CD4-positive, alpha-beta T cell (primary cell): ENCODE measurements at regions not wholly inside any gene's neighbourhood (a gene's known extent, or its start where the extent isn't known, plus 50 kb on each side); places are given as distances from the start of the nearest gene placed in this dataset.

Source experiments
- ATAC-seq: fragments of 200-7000 bp; cut with Tn5 transposase; one replicate; pipeline ENCODE4 v1.10.0; 2022; ENCODE audit warnings: mild to moderate bottlenecking; ENCODE audit not compliant: poor library complexity
- CTCF ChIA-PET: fragments of 350-600 bp; sonication (Branson Sonifier 250); formaldehyde crosslinking; loops from one replicate; lab custom pipeline; 2021; ENCODE audit warnings: antibody characterized with exemption, inconsistent platforms; lab: Charles Lee
- POLR2A ChIA-PET: fragments of 350-600 bp; sonication (Branson Sonifier 250); formaldehyde crosslinking; loops from one replicate; lab custom pipeline; 2021; ENCODE audit warnings: antibody characterized with exemption, inconsistent platforms; lab: Charles Lee
- DNase-seq, 14 experiments: peaks; one replicate each; pipeline ENCODE4 v3.0.0-alpha.2; 2013 to 2020; ENCODE audit warnings: mixed read lengths in 2 of 14
- H3K27ac ChIP-seq, 2 donors: one replicate each; pipeline versions ENCODE4 v1.5.1 to v1.7.0; 2013; ENCODE audit warnings: low read length in 2 of 2, low read depth in 1 of 2, mild to moderate bottlenecking in 1 of 2
- H3K27me3 ChIP-seq, 2 experiments: 1 replicate in 1 of 2; 2 replicates in 1 of 2; pipeline versions ENCODE4 v1.6.1 to v1.7.0; 2013; ENCODE audit warnings: low read length in 2 of 2, control low read depth in 1 of 2, mild to moderate bottlenecking in 1 of 2, moderate library complexity in 1 of 2; ENCODE audit not compliant: insufficient read depth in 2 of 2, control insufficient read depth in 1 of 2
- H3K36me3 ChIP-seq: one replicate; pipeline ENCODE4 v1.6.1; 2013; ENCODE audit warnings: low read length, control low read depth; ENCODE audit not compliant: insufficient read depth
- H3K4me1 ChIP-seq: one replicate; pipeline ENCODE4 v1.6.1; 2013; ENCODE audit warnings: low read length, control low read depth; ENCODE audit not compliant: insufficient read depth
- H3K4me3 ChIP-seq: one replicate; pipeline ENCODE4 v1.5.1; 2013; ENCODE audit warnings: mild to moderate bottlenecking, low read length, moderate library complexity
- H3K9me3 ChIP-seq, 2 experiments: 1 replicate in 1 of 2; 2 replicates in 1 of 2; pipeline versions ENCODE4 v1.6.1 to v1.7.0; 2013; ENCODE audit warnings: low read length in 2 of 2, mild to moderate bottlenecking in 2 of 2, control low read depth in 1 of 2, moderate library complexity in 1 of 2; ENCODE audit not compliant: control insufficient read depth in 1 of 2, insufficient read depth in 1 of 2
- H3K27ac Mint-ChIP-seq: one replicate; pipeline ENCODE4 v1.8.0; 2020; ENCODE audit warnings: mixed read lengths
- H3K27me3 Mint-ChIP-seq: one replicate; pipeline ENCODE4 v1.8.0; 2021; ENCODE audit warnings: mixed read lengths
- H3K36me3 Mint-ChIP-seq: one replicate; pipeline ENCODE4 v1.8.0; 2021; ENCODE audit warnings: low read depth, mixed read lengths
- H3K4me1 Mint-ChIP-seq: one replicate; pipeline ENCODE4 v1.8.0; 2021; ENCODE audit warnings: low read depth, mixed read lengths
- H3K4me3 Mint-ChIP-seq: one replicate; pipeline ENCODE4 v1.8.0; 2020; ENCODE audit warnings: mild to moderate bottlenecking, mixed read lengths
- H3K9me3 Mint-ChIP-seq: one replicate; pipeline ENCODE4 v1.8.0; 2020; ENCODE audit warnings: mixed read lengths
- intact Hi-C, 2 experiments: fragments of 100-400 bp; cut with DNase I in 1 of 2; cut with micrococcal nuclease in 1 of 2; formaldehyde crosslinking; loops; one replicate each; pipeline versions ENCODE4 v1.15.1 to v1.9.0; 2023 to 2025; cut with DNase I, micrococcal nuclease
- TF ChIP-seq, protein P1 (sequence below): fragments of 200-600 bp; IDR thresholded peaks from one replicate; pipeline ENCODE4 v1.8.0; 2022; ENCODE audit warnings: antibody characterized with exemption, mild to moderate bottlenecking

DNA sequence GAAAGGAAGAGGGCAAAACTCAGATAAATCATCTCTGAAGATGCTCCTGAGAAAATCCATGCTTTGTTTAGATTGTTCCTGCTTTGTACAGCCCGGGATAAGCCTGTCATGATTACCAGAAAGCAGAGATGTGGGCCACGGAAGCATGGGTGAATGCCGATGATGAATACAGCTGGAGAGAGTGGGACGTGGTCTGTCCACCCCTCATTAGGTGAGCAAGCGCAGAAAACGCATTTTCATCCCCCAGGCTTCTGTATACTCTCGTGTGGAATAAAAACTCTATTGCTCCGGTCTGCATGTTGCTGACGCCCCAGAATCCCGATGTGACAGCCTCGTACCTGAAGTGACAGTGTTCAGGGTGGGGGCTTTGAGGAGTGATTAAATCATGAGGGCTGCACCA is 52.0 kb upstream of the SALL3 start:
- H3K4me1 ChIP-seq: no peaks in the 10 kb centered on the region
- H3K27ac ChIP-seq: no peak overlapping the region
- intact Hi-C loops: no loop called here
- H3K27me3 Mint-ChIP-seq: no peaks in the 10 kb centered on the region
- no peaks in the 10 kb centered on the region for H3K27me3 ChIP-seq
- ATAC-seq (no peak), DNase-seq (no peak)
- H3K36me3 ChIP-seq: no peaks in the 10 kb centered on the region
- H3K4me3 ChIP-seq: no peak overlapping the region
- no peaks in the 10 kb centered on the region for H3K9me3 Mint-ChIP-seq
- H3K9me3 ChIP-seq: peaks cover 0 to 24% of the 10 kb centered on the region in 2 experiments
- TF ChIP-seq, protein P1, sequence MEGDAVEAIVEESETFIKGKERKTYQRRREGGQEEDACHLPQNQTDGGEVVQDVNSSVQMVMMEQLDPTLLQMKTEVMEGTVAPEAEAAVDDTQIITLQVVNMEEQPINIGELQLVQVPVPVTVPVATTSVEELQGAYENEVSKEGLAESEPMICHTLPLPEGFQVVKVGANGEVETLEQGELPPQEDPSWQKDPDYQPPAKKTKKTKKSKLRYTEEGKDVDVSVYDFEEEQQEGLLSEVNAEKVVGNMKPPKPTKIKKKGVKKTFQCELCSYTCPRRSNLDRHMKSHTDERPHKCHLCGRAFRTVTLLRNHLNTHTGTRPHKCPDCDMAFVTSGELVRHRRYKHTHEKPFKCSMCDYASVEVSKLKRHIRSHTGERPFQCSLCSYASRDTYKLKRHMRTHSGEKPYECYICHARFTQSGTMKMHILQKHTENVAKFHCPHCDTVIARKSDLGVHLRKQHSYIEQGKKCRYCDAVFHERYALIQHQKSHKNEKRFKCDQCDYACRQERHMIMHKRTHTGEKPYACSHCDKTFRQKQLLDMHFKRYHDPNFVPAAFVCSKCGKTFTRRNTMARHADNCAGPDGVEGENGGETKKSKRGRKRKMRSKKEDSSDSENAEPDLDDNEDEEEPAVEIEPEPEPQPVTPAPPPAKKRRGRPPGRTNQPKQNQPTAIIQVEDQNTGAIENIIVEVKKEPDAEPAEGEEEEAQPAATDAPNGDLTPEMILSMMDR: no peak
- POLR2A ChIA-PET: no interaction called here
- CTCF ChIA-PET: no interaction called here
- no peak overlapping the region for H3K27ac Mint-ChIP-seq
- H3K4me1 Mint-ChIP-seq: no peaks in the 10 kb centered on the region
- H3K4me3 Mint-ChIP-seq: no peak overlapping the region
- H3K36me3 Mint-ChIP-seq: no peaks in the 10 kb centered on the region

DNA sequence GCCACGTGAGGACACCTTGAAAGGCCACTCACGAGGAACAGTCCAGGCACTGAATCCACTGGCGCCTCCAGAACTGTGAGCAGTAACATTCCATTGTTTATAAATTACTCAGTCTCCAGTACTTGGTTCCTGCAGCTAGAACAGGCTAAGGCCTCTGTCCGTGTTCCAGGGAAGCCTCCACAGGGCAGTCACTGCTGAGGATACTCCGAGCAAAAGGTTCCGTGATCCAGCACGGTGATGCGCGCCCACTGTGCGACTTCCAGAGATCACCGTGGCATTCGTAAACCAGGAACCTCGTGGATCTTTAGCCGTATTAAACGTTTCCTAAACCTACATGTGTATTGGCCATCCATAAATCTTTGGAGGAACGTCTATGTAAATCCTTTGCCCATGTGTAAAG is 51.5 kb upstream of the SALL3 start:
- no peak for DNase-seq
- H3K36me3 Mint-ChIP-seq: no peaks in the 10 kb centered on the region
- ATAC-seq: no peak
- H3K9me3 Mint-ChIP-seq: no peaks in the 10 kb centered on the region
- Histone ChIP-seq H3K4me3 (no peak overlapping the region), H3K27ac (no peak overlapping the region), H3K36me3 (no peaks in the 10 kb centered on the region), H3K4me1 (no peaks in the 10 kb centered on the region), H3K27me3 (no peaks in the 10 kb centered on the region), H3K9me3 (peaks cover 0 to 24% of the 10 kb centered on the region in 2 experiments)
- H3K27ac Mint-ChIP-seq: no peak overlapping the region
- no peaks in the 10 kb centered on the region for H3K27me3 Mint-ChIP-seq
- H3K4me1 Mint-ChIP-seq: no peaks in the 10 kb centered on the region
- TF ChIP-seq, protein P1: no peak
- ChIA-PET POLR2A (no interaction called here), CTCF (no interaction called here)
- intact Hi-C loops: no loop called here
- no peak overlapping the region for H3K4me3 Mint-ChIP-seq

DNA sequence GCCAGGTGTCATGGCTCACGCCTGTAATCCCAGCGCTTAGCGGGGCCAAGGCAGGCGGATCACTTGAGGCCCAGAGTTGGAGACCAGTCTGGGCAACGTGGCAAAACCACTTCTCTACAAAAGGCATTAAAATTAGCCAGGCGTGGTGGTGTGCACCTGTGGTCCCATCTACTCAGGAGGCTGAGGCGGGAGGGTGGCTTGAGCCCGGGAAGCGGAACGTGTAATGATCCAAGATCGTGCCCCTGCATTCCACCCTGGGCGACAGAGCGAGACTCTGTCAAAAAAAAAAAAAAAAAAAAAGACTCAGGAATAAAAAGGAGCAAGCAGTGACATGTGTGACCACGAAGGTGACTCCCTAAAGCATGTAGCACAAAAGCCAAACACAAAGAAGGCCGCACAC is 50.1 kb upstream of the SALL3 start:
- TF ChIP-seq, protein P1: no peak
- Histone ChIP-seq H3K9me3 (peaks cover 0 to 18% of the 10 kb centered on the region in 2 experiments), H3K27ac (no peak overlapping the region), H3K4me3 (no peak overlapping the region), H3K4me1 (no peaks in the 10 kb centered on the region), H3K27me3 (no peaks in the 10 kb centered on the region), H3K36me3 (no peaks in the 10 kb centered on the region)
- DNase-seq (no peak), ATAC-seq (no peak)
- intact Hi-C loops: no loop called here
- Mint-ChIP-seq H3K36me3 (no peaks in the 10 kb centered on the region), H3K27me3 (no peaks in the 10 kb centered on the region), H3K9me3 (no peaks in the 10 kb centered on the region), H3K4me1 (no peaks in the 10 kb centered on the region), H3K4me3 (no peak overlapping the region), H3K27ac (no peak overlapping the region)
- ChIA-PET CTCF (no interaction called here), POLR2A (no interaction called here)
